SW480 (cell line): ENCODE measurements at regions not wholly inside any gene's neighbourhood (a gene's known extent, or its start where the extent isn't known, plus 50 kb on each side); places are given as distances from the start of the nearest gene placed in this dataset.
A peak's percentile ranks its signal among the peaks of the same experiment; 100 is the strongest.
"Not testable (repeated sequence)": the region's sequence is repeated elsewhere in the genome, so short reads cannot be mapped to it uniquely, and the experiment has no call there.

Experiments
- DNase-seq: peaks from one replicate; pipeline ENCODE4 v3.0.0-alpha.2; 2016; ENCODE audit warnings: low spot score

GRCh38 chr5:36526537-36526936 is 79.9 kb upstream of the SLC1A3 start:
- no peak for DNase-seq

- DNase-seq: no peak
These were observed 77.8 kb upstream of the SLC1A3 start for GRCh38 chr5:36528588-36528987.

- DNase-seq: no peak
These were observed 77.3 kb upstream of the SLC1A3 start for GRCh38 chr5:36529142-36529541.

GRCh38 chr5:36530215-36530614 is 76.2 kb upstream of the SLC1A3 start:
- no peak for DNase-seq

- no peak for DNase-seq
These were observed 75.0 kb upstream of the SLC1A3 start for GRCh38 chr5:36531401-36531800.

- DNase-seq: no peak
These were observed 71.0 kb upstream of the SLC1A3 start for GRCh38 chr5:36535378-36535777.

- DNase-seq: no peak
These were observed 70.4 kb upstream of the SLC1A3 start for GRCh38 chr5:36535859-36536615.

GRCh38 chr5:36536616-36537005 is 69.8 kb upstream of the SLC1A3 start:
- DNase-seq: no peak

- no peak for DNase-seq
These were observed 68.7 kb upstream of the SLC1A3 start for GRCh38 chr5:36537724-36538123.

- peak; percentile 9 for DNase-seq
These were observed 53.6 kb upstream of the SLC1A3 start for GRCh38 chr5:36552651-36553393.

- DNase-seq: not testable (repeated sequence)
These were observed 51.4 kb upstream of the SLC1A3 start for GRCh38 chr5:36555035-36555434.
